GM12891 (cell line): ENCODE measurements at regions not wholly inside any gene's neighbourhood (a gene's known extent, or its start where the extent isn't known, plus 50 kb on each side); places are given as distances from the start of the nearest gene placed in this dataset.

ENCODE experiments used
- DNase-seq: peaks from one replicate; pipeline ENCODE4 v3.0.0; 2011; ENCODE audit warnings: low spot score; ENCODE audit not compliant: insufficient read length
- FAIRE-seq: peaks from 2 replicates; lab custom pipeline; 2011; peaks lifted over from hg19 to GRCh38; lab: Jason Lieb, UNC
- PAX5 ChIP-seq: IDR thresholded peaks from 2 replicates; pipeline ENCODE4 v1.6.1; 2011; ENCODE audit warnings: low read length, moderate library complexity, mild to moderate bottlenecking; ENCODE audit not compliant: insufficient read depth, severe bottlenecking
- POLR2A ChIP-seq: IDR thresholded peaks from 2 replicates; pipeline ENCODE4 v1.6.1; 2011; ENCODE audit warnings: low read depth, low read length, control low read depth
- POLR2AphosphoS5 ChIP-seq: IDR thresholded peaks from 2 replicates; pipeline ENCODE4 v1.6.1; 2011; ENCODE audit warnings: low read depth, low read length, control low read depth
- POU2F2 ChIP-seq: IDR thresholded peaks from 2 replicates; pipeline ENCODE4 v1.6.1; 2011; ENCODE audit warnings: low read depth, mild to moderate bottlenecking, control low read depth, low read length, moderate library complexity
- SPI1 ChIP-seq: IDR thresholded peaks from 2 replicates; pipeline ENCODE4 v1.6.1; 2011; ENCODE audit warnings: low read depth, low read length, control low read depth
- TAF1 ChIP-seq: IDR thresholded peaks from 2 replicates; pipeline ENCODE4 v1.6.1; 2011; ENCODE audit warnings: low read depth, low read length, control low read depth

GRCh38 chr9:94159069-94159939 lies 75.0 kb downstream of the PTPDC1 start:
- no peak for TF ChIP-seq POU2F2
- TF ChIP-seq POLR2AphosphoS5 = no peak
- no peak for TF ChIP-seq TAF1
- TF ChIP-seq POLR2A = no peak
- no peak for TF ChIP-seq PAX5
- no peak for TF ChIP-seq SPI1
- DNase-seq = no peak
- no peak for FAIRE-seq

DNA sequence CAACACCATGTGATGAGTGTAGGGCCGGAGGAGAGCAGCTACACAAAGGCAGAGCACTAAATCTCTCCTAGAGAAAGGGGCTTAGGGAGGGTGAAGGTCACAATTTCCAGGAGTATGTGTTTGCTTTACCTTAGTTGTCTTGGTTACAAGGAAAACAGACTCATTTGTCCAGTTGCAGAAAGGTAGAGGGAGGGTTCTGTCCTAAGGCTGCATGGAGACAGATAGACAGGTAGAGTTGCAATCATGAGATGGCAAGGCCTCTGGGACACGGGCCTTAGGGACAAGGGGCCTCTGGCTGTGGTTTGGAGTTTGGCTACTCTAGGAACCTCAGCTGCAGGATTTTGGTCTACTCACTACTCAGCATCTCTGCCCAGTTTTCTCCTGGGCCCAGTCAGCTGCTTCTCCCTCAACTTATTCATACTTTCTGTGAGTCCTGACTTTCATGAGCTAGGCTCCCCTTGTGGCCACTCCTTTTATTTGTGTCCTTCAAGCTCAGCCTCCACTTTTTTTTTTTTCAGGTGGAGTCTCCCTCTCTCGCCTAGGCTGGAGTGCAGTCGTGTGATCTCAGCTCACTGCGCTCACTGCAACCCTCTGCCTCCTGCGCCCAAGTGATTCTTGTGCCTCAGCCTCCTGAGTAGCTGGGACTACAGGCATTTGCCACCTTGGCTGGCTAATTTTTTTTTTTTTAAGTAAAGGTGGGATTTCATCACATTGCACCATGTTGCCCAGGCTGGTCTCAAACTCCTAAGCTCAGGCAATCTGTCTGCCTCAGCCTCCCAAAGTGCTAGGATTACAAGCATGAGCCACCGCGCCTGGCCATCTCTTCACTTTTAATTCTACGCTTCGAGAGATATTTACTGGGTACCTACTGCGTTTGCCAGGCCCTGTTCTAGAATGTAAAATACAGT lies 76.6 kb downstream of the PTPDC1 start:
- TF ChIP-seq POU2F2 (no peak), POLR2A (no peak), POLR2AphosphoS5 (no peak), SPI1 (no peak), TAF1 (no peak), PAX5 (no peak)
- DNase-seq (no peak), FAIRE-seq (no peak)

- no peak for DNase-seq
- FAIRE-seq = no peak
- TF ChIP-seq POLR2A = no peak
- no peak for TF ChIP-seq SPI1
- TF ChIP-seq TAF1 = no peak
- no peak for TF ChIP-seq POU2F2
- no peak for TF ChIP-seq POLR2AphosphoS5
- TF ChIP-seq PAX5 = no peak
Observed at GRCh38 chr9:94161673-94162072, 77.4 kb downstream of the PTPDC1 start.

GRCh38 chr9:94164806-94165549 lies 80.7 kb downstream of the PTPDC1 start:
- FAIRE-seq (no peak), DNase-seq (no peak)
- TF ChIP-seq PAX5 = no peak
- no peak for TF ChIP-seq POLR2A
- no peak for TF ChIP-seq POU2F2
- no peak for TF ChIP-seq SPI1
- no peak for TF ChIP-seq TAF1
- no peak for TF ChIP-seq POLR2AphosphoS5

DNA sequence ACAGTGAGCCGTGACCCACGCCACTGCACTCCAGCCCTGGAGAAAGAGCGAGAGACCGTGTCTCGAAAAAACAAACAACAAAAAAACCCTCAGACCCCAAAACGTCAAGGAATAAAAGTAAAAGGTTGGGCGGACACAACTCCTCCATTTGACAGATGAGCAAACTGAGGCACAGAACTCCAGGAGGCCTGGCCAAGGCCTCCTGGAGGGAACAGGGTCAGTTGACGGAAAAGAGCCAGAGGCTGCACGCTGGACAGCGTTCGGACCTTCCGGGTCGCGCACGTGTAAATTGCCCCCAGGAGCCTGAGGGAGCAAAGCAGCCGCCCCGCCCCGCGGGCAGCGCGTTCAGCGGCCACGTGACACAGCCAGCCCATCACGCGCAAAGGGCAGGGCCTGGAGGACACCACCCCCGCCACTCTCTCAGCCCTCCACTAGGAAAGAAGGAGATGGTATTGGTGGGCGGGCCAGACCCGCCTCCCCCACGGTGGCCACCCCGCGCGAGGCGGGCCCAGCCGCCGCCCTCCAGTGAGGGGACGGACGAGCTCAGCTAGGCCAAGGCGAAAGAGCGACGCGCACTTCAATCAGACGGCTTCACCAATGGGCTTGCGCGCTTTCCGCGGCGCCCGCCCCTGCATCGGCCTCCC lies 81.5 kb downstream of the PTPDC1 start:
- FAIRE-seq (peak; percentile 98), DNase-seq (peak; percentile 97)
- TF ChIP-seq SPI1 (no peak), POLR2AphosphoS5 (peak; percentile 77; the same call in 1 of the 2 replicates)

DNA sequence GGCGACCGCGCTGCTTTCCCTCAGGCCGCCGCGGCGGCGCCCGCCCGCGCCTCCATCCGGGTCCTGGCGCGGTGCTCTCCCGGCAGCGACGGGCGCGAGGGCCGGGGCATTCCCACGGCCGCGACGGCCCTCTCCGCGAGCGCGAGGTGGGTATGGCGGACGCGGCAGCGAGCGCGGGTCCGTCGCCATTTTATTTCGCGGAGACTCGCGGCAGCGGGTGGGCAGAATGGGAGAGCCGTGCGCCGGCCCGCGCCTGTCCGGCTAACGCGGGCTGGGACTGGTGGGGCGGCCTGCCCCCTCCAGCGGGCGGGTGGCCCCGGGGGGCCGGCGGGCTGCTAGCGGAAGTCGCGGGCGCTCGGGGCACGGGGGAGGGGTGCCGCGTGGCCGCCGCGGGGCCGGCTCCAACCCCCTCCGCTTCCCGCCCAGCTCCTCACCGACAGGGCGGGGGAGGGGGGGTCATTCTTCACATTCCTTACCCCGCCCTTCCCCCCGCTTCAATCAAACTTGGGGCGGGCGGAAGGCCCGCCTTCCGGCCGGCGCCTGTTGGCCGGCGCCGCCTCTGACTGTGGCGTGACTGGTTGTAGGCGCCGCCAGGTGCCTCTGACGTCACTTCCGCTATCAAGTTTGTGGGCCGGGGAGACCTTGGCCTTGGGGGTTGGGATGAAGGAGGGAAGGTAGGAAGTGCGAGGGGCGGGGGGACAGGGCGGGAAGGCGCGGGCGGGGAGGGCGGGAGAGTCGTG lies 82.1 kb downstream of the PTPDC1 start:
- TF ChIP-seq TAF1 (peak; percentile 87), SPI1 (no peak; the same call in 1 of the 2 replicates), POLR2AphosphoS5 (peak; percentile 72), PAX5 (no peak), POLR2A (peak; percentile 68)
- DNase-seq (peak; percentile 79), FAIRE-seq (peak; percentile 87)

- FAIRE-seq = no peak
- DNase-seq = no peak
- peak; percentile 58; the same call in 1 of the 2 replicates for TF ChIP-seq POLR2A
- TF ChIP-seq POLR2AphosphoS5 = peak; percentile 20; the same call in 1 of the 2 replicates
- TF ChIP-seq TAF1 = no peak
Observed at GRCh38 chr9:94166976-94167346, 82.7 kb downstream of the PTPDC1 start.

DNA sequence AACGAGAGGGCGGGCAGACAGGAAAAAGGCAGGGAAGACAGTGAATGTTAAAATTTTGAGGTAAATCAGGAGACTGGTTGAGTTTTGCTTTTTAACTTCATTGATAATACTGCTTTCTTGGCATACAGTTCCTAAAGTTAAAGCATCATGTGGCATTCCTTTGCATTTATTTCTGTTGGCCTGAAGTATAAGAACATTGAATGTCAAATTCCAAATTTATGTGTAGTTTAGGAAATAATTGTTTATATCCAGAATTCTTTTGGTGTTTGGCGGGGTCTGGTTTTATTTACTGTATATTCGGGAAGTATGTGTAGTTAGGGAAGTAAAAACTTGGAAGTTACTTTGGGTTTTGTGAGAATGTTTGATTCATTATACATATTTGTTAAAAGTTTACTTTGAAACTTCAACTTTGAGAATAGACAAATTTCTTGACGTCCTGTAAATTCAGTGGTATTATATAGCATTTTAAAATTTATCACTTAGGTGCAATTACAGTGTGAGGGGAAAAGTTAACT lies 83.2 kb downstream of the PTPDC1 start:
- TF ChIP-seq PAX5 (no peak), TAF1 (no peak), SPI1 (no peak), POLR2AphosphoS5 (no peak), POU2F2 (no peak), POLR2A (no peak)
- no peak for DNase-seq
- no peak for FAIRE-seq
